Panc1 (cell line): ENCODE measurements at regions not wholly inside any gene's neighbourhood (a gene's known extent, or its start where the extent isn't known, plus 50 kb on each side); places are given as distances from the start of the nearest gene placed in this dataset.

Experiments
- ATAC-seq: fragments of 200-7000 bp; cut with Tn5 transposase; 2 replicates; pipeline ENCODE4 v1.9.1; 2020; ENCODE audit warnings: mild to moderate bottlenecking, moderate library complexity
- BruUV-seq: library from RNA; stranded (reverse); fragments of 400-500 nt; replicated peaks from 2 replicates; lab custom pipeline; 2021; lab: Mats Ljungman, UMichigan
- CTCF ChIA-PET: fragments of 300-600 bp; sonication (Branson Sonifier 250); formaldehyde crosslinking; loops from one replicate; lab custom pipeline; 2022; ENCODE audit warnings: antibody characterized with exemption; lab: Charles Lee
- POLR2A ChIA-PET: fragments of 300-600 bp; sonication (Branson Sonifier 250); formaldehyde crosslinking; loops from one replicate; lab custom pipeline; 2022; ENCODE audit warnings: antibody characterized with exemption; lab: Charles Lee
- DNase-seq: peaks from one replicate; pipeline ENCODE4 v3.0.0-alpha.2; 2010; ENCODE audit warnings: low read depth, low spot score
- H3K27ac ChIP-seq: 2 replicates; pipeline ENCODE4 v1.5.1; 2011; ENCODE audit warnings: mild to moderate bottlenecking, low read length, inconsistent platforms
- H3K27me3 ChIP-seq: fragments of 200-500 bp; sonication (Bioruptor generic); 2 replicates; pipeline ENCODE4 v1.6.0; 2014; ENCODE audit warnings: low read length, inconsistent platforms; ENCODE audit not compliant: control insufficient read depth, insufficient read depth
- H3K36me3 ChIP-seq: fragments of 200-500 bp; sonication (Bioruptor generic); 2 replicates; pipeline ENCODE4 v1.5.1; 2014; ENCODE audit warnings: inconsistent platforms, mild to moderate bottlenecking, low read length, moderate library complexity; ENCODE audit not compliant: control insufficient read depth, insufficient read depth
- H3K4me1 ChIP-seq: 2 replicates; pipeline ENCODE4 v1.5.1; 2011; ENCODE audit warnings: inconsistent platforms, mild to moderate bottlenecking, low read length, moderate library complexity; ENCODE audit not compliant: control insufficient read depth, insufficient read depth
- H3K4me3 ChIP-seq, 2 experiments: 2 replicates each; pipeline ENCODE4 v1.5.1; 2011 to 2012; ENCODE audit warnings: low read depth in 2 of 2, low read length in 2 of 2, mild to moderate bottlenecking in 2 of 2, inconsistent platforms in 1 of 2, moderate library complexity in 1 of 2
- H3K9me3 ChIP-seq: fragments of 200-500 bp; sonication (Bioruptor generic); 2 replicates; pipeline ENCODE4 v1.5.1; 2014; ENCODE audit warnings: low read depth, mild to moderate bottlenecking, inconsistent platforms, low read length, moderate library complexity; ENCODE audit not compliant: control insufficient read depth, insufficient read depth
- POLR2AphosphoS5 ChIP-seq: IDR thresholded peaks from 2 replicates; pipeline ENCODE4 v1.6.1; 2012; ENCODE audit warnings: mild to moderate bottlenecking, low read depth, low read length, moderate library complexity
- REST ChIP-seq, 2 experiments: IDR thresholded peaks; 2 replicates each; pipeline ENCODE4 v1.6.1; 2011 to 2012; ENCODE audit warnings: low read depth in 2 of 2, control low read depth in 1 of 2, low read length in 1 of 2, mild to moderate bottlenecking in 1 of 2, moderate library complexity in 1 of 2; ENCODE audit not compliant: insufficient read depth in 1 of 2
- SIN3A ChIP-seq: IDR thresholded peaks from 2 replicates; pipeline ENCODE4 v1.6.1; 2012; ENCODE audit warnings: low read depth, mild to moderate bottlenecking, low read length, moderate library complexity, borderline replicate concordance; ENCODE audit not compliant: insufficient read depth
- TCF7L2 ChIP-seq: IDR thresholded peaks from 2 replicates; pipeline ENCODE4 v1.6.1; 2011; ENCODE audit warnings: mild to moderate bottlenecking, low read depth, low read length, inconsistent platforms
- in situ Hi-C: cut with HindIII; loops from 2 replicates; pipeline ENCODE4 v1.10.0; 2016; ENCODE audit warnings: low sequenced_read_pairs, low pct_unique_long_range_greater_than_20kb
- intact Hi-C: fragments of 100-400 bp; cut with micrococcal nuclease; formaldehyde crosslinking; loops from one replicate; pipeline ENCODE4 v1.10.0; 2022; ENCODE audit not compliant: unreplicated experiment
- TF ChIP-seq, protein P1 (sequence below): fragments of 450-650 bp; IDR thresholded peaks from 2 replicates; pipeline ENCODE4 v1.5.1; 2017; ENCODE audit warnings: mild to moderate bottlenecking

- Histone ChIP-seq H3K4me1 (no peaks in the 10 kb centered on the region), H3K9me3 (peaks cover 5% of the 10 kb centered on the region; the same call in 1 of the 2 replicates), H3K27ac (no peak overlapping the region), H3K36me3 (no peaks in the 10 kb centered on the region), H3K4me3 (no peak overlapping the region), H3K27me3 (no peaks in the 10 kb centered on the region)
- no peak for DNase-seq
- TF ChIP-seq SIN3A (no peak), REST (IDR thresholded peaks at IDR 0.05; ENCODE audit: insufficient read depth in 1 of 2, low read depth in 2 of 2, low read length in 1 of 2) (no peak), POLR2AphosphoS5 (no peak), TCF7L2 (no peak)
- TF ChIP-seq, protein P1, sequence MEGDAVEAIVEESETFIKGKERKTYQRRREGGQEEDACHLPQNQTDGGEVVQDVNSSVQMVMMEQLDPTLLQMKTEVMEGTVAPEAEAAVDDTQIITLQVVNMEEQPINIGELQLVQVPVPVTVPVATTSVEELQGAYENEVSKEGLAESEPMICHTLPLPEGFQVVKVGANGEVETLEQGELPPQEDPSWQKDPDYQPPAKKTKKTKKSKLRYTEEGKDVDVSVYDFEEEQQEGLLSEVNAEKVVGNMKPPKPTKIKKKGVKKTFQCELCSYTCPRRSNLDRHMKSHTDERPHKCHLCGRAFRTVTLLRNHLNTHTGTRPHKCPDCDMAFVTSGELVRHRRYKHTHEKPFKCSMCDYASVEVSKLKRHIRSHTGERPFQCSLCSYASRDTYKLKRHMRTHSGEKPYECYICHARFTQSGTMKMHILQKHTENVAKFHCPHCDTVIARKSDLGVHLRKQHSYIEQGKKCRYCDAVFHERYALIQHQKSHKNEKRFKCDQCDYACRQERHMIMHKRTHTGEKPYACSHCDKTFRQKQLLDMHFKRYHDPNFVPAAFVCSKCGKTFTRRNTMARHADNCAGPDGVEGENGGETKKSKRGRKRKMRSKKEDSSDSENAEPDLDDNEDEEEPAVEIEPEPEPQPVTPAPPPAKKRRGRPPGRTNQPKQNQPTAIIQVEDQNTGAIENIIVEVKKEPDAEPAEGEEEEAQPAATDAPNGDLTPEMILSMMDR, result no peak
- BruUV-seq, result no TSS peak
- no peak for ATAC-seq
- ChIA-PET POLR2A (interaction anchor here (0.7 kb wide), 1 partner anchor 16 kb away, joined by 5 read pairs; no protein-coding TSS in a partner anchor), CTCF (no interaction called here)
- intact Hi-C loops, result no loop called here
- in situ Hi-C loops, result no loop called here
Measured at GRCh38 chr7:125636320-125636962, 706.8 kb upstream of the POT1 start.

- TF ChIP-seq TCF7L2, result no peak
- no peak for TF ChIP-seq SIN3A
- no peak for TF ChIP-seq REST (IDR thresholded peaks at IDR 0.05; ENCODE audit: insufficient read depth in 1 of 2, low read depth in 2 of 2, low read length in 1 of 2)
- no peak for TF ChIP-seq POLR2AphosphoS5
- TF ChIP-seq, protein P1, result no peak
Measured at GRCh38 chr7:125618516-125618915, 688.9 kb upstream of the POT1 start.

More at GRCh38 chr7:125618516-125618915, 688.9 kb upstream of the POT1 start:
- no peaks in the 10 kb centered on the region for H3K4me1 ChIP-seq
- no peak for ATAC-seq
- no peaks in the 10 kb centered on the region for H3K36me3 ChIP-seq
- no peaks in the 10 kb centered on the region for H3K27me3 ChIP-seq
- POLR2A ChIA-PET, result no interaction called here
- H3K9me3 ChIP-seq, result peaks cover 2% of the 10 kb centered on the region; the same call in 1 of the 2 replicates
- H3K4me3 ChIP-seq, result no peak overlapping the region
- in situ Hi-C loops (no loop called here), intact Hi-C loops (no loop called here)
- no TSS peak for BruUV-seq
- CTCF ChIA-PET, result no interaction called here
- no peak overlapping the region for H3K27ac ChIP-seq
- no peak for DNase-seq
